ENCODE measurements at regions not wholly inside any gene's neighbourhood (a gene's known extent, or its start where the extent isn't known, plus 50 kb on each side); places are given as distances from the start of the nearest gene placed in this dataset.

DNA sequence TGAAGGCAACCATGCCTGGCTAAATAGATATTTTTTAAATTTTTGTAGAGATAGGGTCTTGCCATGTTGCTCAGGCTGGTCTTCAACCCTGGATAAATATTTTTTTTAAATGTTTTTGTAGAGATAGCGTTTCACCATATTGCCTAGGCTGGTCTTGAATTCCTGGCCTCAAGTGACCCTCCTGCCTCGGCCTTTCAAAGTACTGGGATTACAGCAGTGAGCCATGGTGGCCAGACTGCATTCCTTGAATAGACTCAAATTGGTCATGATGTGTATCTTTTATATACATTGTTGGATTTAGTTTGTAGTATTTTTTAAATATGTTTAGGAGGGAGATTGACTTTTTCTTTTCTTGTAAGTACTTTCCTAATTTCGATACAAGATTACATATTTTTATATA lies 325.7 kb upstream of the C11orf87 start (continued):
- TF ChIP-seq EP300 (IDR thresholded peaks at IDR 0.05; ENCODE audit: borderline replicate concordance in 1 of 2, low read depth in 1 of 2, low read length in 1 of 2) (no peak), RXRA (IDR thresholded peaks at IDR 0.05; ENCODE audit: borderline replicate concordance, low read depth) (no peak), TAF1 (IDR thresholded peaks at IDR 0.05; ENCODE audit: borderline replicate concordance, low read depth, low read length) (no peak), POLR2AphosphoS5 (IDR thresholded peaks at IDR 0.05; ENCODE audit: low read depth, low read length) (no peak), MEF2A (IDR thresholded peaks at IDR 0.05; ENCODE audit: borderline replicate concordance, low read depth) (no peak), JUND (IDR thresholded peaks at IDR 0.05) (no peak)
- TF ChIP-seq, protein P1, sequence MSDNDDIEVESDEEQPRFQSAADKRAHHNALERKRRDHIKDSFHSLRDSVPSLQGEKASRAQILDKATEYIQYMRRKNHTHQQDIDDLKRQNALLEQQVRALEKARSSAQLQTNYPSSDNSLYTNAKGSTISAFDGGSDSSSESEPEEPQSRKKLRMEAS (IDR thresholded peaks at IDR 0.05; ENCODE audit: low read depth) = no peak

DNA sequence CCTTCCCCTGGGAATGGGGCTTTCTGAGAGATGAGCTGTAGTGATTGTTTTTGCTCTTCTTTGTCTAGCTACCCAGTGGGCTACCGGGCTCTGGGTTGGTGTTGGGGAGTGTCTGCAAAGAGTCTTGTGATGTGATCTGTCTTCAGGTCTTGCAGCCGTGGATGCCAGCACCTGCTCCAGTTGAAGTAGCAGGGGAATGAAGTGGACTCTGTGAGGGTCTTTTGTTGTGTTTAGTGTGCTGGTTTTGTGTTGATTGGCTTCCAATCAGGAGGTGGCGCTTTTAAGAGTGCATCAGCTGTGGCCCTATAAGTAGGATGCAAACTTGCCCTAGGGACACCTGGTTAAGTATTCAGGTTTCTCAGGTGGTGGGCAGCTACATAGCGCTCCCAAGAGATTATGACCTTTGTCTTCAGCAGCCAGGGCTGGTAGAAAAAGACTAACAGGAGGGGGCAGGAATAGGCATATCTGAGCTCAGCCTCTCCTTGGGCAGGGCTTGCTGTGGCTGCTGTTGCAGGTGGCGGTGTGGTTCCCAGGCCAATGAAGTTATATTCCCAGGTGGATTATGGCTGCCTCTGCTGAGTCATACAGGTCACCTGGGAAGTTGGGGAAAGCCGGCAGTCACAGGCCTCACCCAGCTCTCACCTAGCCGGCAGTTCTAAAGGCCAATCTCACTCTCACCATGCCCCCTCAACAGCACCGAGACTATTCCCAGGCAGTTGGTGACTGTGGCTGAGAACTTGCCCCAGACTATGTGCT lies 315.7 kb upstream of the C11orf87 start:
- no peak for DNase-seq
- no peaks in the 10 kb centered on the region for H3K9me3 ChIP-seq
- H4K20me1 ChIP-seq (ENCODE audit: insufficient read depth) = no peaks in the 10 kb centered on the region
- no peaks in the 10 kb centered on the region for H3K27me3 ChIP-seq (ENCODE audit: insufficient read depth)
- H3K27ac ChIP-seq (ENCODE audit: low read depth in 2 of 2, low read length in 1 of 2) = no peak overlapping the region
- H3K4me3 ChIP-seq (ENCODE audit: low read depth in 2 of 2, low read length in 1 of 2) = no peak overlapping the region
- H3K4me1 ChIP-seq (ENCODE audit: control insufficient read depth in 1 of 2, insufficient read depth in 2 of 2, low read depth in 1 of 2, low read length in 1 of 2) = no peaks in the 10 kb centered on the region; a peak in 1 of 4 replicates
- no peak overlapping the region for H3K9ac ChIP-seq
- H3K4me2 ChIP-seq = no peak overlapping the region
- TF ChIP-seq, protein P2, sequence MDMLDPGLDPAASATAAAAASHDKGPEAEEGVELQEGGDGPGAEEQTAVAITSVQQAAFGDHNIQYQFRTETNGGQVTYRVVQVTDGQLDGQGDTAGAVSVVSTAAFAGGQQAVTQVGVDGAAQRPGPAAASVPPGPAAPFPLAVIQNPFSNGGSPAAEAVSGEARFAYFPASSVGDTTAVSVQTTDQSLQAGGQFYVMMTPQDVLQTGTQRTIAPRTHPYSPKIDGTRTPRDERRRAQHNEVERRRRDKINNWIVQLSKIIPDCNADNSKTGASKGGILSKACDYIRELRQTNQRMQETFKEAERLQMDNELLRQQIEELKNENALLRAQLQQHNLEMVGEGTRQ (IDR thresholded peaks at IDR 0.05; ENCODE audit: borderline replicate concordance, low read depth, low read length) = no peak
- TF ChIP-seq JUND (IDR thresholded peaks at IDR 0.05) = no peak
- TF ChIP-seq MEF2A (IDR thresholded peaks at IDR 0.05; ENCODE audit: borderline replicate concordance, low read depth) = no peak
- no peak for TF ChIP-seq NRF1 (IDR thresholded peaks at IDR 0.05; ENCODE audit: low read depth, low read length)
- TF ChIP-seq, protein P3, sequence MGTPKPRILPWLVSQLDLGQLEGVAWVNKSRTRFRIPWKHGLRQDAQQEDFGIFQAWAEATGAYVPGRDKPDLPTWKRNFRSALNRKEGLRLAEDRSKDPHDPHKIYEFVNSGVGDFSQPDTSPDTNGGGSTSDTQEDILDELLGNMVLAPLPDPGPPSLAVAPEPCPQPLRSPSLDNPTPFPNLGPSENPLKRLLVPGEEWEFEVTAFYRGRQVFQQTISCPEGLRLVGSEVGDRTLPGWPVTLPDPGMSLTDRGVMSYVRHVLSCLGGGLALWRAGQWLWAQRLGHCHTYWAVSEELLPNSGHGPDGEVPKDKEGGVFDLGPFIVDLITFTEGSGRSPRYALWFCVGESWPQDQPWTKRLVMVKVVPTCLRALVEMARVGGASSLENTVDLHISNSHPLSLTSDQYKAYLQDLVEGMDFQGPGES (IDR thresholded peaks at IDR 0.05; ENCODE audit: low read depth, low read length) = no peak
- no peak for TF ChIP-seq SMC3 (IDR thresholded peaks at IDR 0.05; ENCODE audit: low read depth, low read length)
- TF ChIP-seq TEAD4 (IDR thresholded peaks at IDR 0.05; ENCODE audit: borderline replicate concordance, insufficient read depth) = no peak
- no peak for TF ChIP-seq MXI1 (IDR thresholded peaks at IDR 0.05; ENCODE audit: low read depth, low read length)
- TF ChIP-seq FOSL2 (IDR thresholded peaks at IDR 0.05; ENCODE audit: borderline replicate concordance, low read depth) = no peak
- TF ChIP-seq, protein P4, sequence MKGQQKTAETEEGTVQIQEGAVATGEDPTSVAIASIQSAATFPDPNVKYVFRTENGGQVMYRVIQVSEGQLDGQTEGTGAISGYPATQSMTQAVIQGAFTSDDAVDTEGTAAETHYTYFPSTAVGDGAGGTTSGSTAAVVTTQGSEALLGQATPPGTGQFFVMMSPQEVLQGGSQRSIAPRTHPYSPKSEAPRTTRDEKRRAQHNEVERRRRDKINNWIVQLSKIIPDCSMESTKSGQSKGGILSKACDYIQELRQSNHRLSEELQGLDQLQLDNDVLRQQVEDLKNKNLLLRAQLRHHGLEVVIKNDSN (IDR thresholded peaks at IDR 0.05; ENCODE audit: borderline replicate concordance, low read depth) = no peak
- no peak for TF ChIP-seq CHD2 (IDR thresholded peaks at IDR 0.05; ENCODE audit: low read length, partially characterized antibody)
- TF ChIP-seq, protein P5, sequence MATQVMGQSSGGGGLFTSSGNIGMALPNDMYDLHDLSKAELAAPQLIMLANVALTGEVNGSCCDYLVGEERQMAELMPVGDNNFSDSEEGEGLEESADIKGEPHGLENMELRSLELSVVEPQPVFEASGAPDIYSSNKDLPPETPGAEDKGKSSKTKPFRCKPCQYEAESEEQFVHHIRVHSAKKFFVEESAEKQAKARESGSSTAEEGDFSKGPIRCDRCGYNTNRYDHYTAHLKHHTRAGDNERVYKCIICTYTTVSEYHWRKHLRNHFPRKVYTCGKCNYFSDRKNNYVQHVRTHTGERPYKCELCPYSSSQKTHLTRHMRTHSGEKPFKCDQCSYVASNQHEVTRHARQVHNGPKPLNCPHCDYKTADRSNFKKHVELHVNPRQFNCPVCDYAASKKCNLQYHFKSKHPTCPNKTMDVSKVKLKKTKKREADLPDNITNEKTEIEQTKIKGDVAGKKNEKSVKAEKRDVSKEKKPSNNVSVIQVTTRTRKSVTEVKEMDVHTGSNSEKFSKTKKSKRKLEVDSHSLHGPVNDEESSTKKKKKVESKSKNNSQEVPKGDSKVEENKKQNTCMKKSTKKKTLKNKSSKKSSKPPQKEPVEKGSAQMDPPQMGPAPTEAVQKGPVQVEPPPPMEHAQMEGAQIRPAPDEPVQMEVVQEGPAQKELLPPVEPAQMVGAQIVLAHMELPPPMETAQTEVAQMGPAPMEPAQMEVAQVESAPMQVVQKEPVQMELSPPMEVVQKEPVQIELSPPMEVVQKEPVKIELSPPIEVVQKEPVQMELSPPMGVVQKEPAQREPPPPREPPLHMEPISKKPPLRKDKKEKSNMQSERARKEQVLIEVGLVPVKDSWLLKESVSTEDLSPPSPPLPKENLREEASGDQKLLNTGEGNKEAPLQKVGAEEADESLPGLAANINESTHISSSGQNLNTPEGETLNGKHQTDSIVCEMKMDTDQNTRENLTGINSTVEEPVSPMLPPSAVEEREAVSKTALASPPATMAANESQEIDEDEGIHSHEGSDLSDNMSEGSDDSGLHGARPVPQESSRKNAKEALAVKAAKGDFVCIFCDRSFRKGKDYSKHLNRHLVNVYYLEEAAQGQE (IDR thresholded peaks at IDR 0.05; ENCODE audit: low read depth, low read length) = no peak
- no peak for TF ChIP-seq RFX5 (IDR thresholded peaks at IDR 0.05; ENCODE audit: low read length)
- no peak for TF ChIP-seq RAD21 (IDR thresholded peaks at IDR 0.05; ENCODE audit: low read length)
- no peak for TF ChIP-seq RXRA (IDR thresholded peaks at IDR 0.05; ENCODE audit: borderline replicate concordance, low read depth)
- TF ChIP-seq, protein P6, sequence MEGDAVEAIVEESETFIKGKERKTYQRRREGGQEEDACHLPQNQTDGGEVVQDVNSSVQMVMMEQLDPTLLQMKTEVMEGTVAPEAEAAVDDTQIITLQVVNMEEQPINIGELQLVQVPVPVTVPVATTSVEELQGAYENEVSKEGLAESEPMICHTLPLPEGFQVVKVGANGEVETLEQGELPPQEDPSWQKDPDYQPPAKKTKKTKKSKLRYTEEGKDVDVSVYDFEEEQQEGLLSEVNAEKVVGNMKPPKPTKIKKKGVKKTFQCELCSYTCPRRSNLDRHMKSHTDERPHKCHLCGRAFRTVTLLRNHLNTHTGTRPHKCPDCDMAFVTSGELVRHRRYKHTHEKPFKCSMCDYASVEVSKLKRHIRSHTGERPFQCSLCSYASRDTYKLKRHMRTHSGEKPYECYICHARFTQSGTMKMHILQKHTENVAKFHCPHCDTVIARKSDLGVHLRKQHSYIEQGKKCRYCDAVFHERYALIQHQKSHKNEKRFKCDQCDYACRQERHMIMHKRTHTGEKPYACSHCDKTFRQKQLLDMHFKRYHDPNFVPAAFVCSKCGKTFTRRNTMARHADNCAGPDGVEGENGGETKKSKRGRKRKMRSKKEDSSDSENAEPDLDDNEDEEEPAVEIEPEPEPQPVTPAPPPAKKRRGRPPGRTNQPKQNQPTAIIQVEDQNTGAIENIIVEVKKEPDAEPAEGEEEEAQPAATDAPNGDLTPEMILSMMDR (IDR thresholded peaks at IDR 0.05) = no peak
- no peak for TF ChIP-seq TAF1 (IDR thresholded peaks at IDR 0.05; ENCODE audit: borderline replicate concordance, low read depth, low read length)
- TF ChIP-seq RCOR1 (IDR thresholded peaks at IDR 0.05; ENCODE audit: low read length) = no peak
- TF ChIP-seq FOXM1 (IDR thresholded peaks at IDR 0.05; ENCODE audit: low read depth) = no peak
- ChIA-PET CTCF (no interaction called here), POLR2A (no interaction called here)
- H3K9me2 ChIP-seq = no peaks in the 10 kb centered on the region
- no peaks in the 10 kb centered on the region for H3K79me2 ChIP-seq (ENCODE audit: insufficient read depth)
- H2AFZ ChIP-seq (ENCODE audit: low read depth) = no peak overlapping the region
- 92% methylated on average over 6 of the region's 8 CpGs for WGBS (ENCODE audit: low lambda C conversion rate)
- no peaks in the 10 kb centered on the region for H3F3A ChIP-seq (replicated peaks; ENCODE audit: insufficient read depth)
- no peaks in the 10 kb centered on the region for H3K36me3 ChIP-seq (replicated peaks in 1 of 2; ENCODE audit: control insufficient read depth in 1 of 2, insufficient read depth in 2 of 2, low read length in 1 of 2)

All from SK-N-SH (cell line).